HG02678 (cell line): ENCODE measurements at regions not wholly inside any gene's neighbourhood (a gene's known extent, or its start where the extent isn't known, plus 50 kb on each side); places are given as distances from the start of the nearest gene placed in this dataset.

ENCODE experiments used
- ATAC-seq: cut with Tn5 transposase; IDR thresholded peaks from one replicate; pipeline ENCODE4 v1.9.1; 2021; ENCODE audit warnings: mild to moderate bottlenecking, moderate library complexity; ENCODE audit not compliant: unreplicated experiment

DNA sequence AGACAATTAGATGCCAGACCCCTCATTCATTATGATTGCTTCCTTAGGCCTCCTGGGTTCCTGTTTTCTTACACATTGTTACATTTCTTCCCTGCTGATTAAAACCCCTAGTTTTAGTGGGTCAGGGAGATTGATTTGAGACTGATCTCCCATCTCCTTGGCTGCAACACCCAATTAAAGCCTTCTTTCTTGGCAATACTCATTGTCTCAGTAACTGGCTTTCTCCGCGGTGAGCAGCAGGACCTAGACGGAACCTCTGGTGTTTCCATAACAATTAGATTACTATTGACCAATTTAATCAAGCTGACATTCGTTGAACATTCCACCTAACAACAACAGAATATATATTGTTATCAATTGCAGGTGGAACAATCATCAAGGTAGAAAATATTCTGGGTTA lies 1676.4 kb upstream of the SLC39A10 start:
- ATAC-seq: no peak

DNA sequence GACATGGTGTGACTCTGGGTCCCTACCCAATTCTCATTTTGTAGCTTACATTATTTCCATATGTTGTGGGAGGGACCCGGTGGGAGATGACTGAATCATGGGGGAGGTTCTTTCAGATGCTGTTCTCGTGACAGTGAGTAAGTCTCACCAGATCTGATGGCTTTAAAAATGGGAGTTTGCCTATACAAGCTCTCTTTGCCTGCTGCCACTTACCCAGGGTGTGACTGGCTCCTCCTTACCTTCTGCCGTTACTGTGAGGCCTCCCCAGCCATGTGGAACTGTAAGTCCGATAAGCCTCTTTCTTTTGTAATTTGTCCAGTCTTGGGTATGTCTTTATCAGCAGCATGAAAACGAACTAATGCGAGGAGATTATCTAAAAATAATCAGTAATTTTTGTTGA lies 1683.2 kb upstream of the SLC39A10 start:
- no peak for ATAC-seq

DNA sequence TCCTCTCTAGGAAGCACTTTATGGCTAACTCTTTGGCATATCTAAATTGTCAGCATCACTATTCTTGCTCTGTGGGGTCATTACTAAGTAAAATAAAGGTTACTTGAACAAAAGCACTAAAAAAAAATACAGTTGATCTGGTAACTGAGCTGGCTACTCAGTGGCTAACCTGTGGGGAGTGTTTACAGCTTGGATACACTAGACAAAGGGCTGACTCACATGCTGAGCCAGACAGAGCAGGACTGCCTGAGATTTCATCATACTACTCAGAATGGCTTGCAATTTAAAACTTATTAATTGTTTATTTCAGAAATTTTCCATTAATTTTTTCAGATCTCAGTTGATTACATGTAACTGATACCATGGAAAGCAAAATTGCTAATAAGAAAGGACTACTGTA lies 1690.4 kb upstream of the SLC39A10 start:
- no peak for ATAC-seq

DNA sequence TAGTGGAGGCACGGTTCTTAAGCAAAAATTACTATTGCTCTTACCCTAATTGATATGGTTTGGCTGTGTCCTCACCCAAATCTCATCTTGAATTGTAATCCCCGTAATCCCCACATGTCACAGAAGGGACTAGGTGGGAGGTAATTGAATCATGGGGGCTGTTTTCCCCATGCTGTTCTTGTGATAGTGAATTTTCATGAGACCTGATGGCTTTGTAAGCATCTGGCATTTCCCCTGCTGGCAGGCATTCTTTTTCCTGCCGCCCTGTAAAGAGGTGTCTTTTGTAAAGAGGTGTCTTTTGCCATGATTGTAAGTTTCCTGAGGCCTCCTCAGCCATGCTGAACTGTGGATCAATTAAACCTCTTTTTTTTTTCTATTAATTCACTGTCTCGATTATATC lies 1691.8 kb upstream of the SLC39A10 start:
- ATAC-seq: no peak

DNA sequence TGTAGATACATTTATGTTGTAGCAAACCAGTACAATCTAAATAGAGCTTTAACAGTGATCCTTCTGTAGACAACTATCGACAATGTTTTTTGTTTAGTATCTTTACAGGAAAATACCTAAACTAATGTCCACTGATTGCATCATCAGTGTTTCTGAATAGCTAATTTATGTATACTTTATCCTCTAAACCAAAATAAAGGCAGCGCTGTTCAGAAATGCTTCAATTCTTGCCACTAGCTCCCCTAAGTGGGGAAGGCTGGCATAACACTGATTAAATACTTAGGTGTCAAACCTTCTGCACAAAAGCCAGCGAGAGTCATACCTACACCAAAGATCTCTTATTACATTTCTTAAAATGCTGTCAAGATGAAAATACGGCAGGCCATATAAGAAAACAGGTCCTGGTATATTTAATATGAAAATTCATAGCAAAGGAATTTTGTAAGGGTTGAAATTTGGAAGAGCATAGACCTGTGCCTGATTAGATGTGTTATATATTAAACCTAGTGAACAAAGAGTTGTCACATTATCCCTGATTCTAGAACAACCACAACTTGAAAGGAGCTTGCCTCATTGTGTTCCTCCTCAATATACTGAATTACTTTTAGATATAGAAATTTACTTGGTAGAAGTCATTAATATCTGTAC lies 1693.4 kb upstream of the SLC39A10 start:
- ATAC-seq: peak; percentile 63

DNA sequence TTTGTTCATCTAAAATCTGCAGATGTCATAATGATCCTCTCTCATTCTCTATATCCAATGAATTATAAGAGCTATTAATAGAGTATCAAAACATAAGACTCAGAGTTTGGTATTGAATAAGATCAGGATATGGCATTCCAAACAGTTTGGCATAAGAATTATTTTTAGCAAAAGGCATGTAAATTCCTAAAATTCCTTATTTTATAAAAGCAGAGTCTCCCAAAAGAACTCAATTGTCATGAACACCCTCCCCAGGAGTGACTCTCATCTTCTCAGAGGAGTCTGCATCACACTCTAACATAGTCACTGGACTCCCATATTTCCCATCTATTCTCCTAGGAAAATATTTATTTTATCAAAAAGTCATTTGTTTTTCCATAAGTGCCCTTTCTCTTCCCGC lies 1710.2 kb upstream of the SLC39A10 start:
- ATAC-seq: no peak

DNA sequence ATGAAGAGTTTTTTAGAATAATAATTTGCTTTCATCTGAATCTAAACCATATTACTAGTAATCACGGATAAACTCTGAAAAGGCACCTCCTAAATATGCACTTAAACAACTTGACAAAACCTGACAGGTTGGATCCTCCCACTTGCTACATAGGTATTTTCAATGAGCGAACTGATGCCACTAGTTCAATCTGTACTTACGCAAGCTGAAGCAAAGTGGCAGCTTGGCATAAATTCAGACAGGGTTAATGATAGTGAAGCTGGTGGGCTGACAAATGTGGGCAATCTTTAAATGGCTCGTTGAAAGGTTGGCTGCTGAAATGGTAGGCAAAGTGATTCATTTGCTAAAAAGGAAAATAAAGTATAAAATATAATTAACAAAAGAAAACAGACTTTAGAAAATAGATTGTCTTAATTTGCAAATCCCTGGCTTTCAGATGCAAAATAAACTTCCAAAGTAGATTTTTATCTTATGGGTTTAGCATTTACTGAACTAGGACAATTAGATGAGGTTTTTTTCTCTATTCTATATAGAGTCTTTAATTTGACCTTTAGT lies 1713.5 kb upstream of the SLC39A10 start:
- no peak for ATAC-seq

DNA sequence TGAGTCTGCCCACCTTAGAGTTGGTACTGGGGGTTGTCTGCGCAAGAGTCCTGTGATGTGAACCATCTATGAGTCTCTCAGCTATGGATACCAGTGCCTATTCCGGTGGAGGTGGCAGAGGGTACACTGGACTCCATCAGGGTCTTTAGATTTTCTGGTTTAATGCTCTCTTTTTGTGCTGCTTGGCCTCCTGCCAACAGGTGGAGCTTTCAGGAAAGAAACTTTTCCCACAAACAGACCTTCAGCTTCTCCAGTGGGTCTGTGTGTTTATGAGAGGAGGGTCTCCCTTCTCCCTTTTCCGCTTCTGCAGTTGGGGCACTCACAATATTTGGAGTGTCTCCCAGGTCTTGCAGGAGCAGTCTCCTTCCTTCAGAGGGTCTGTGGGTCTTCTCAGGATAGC lies 1721.9 kb upstream of the SLC39A10 start:
- ATAC-seq: no peak

DNA sequence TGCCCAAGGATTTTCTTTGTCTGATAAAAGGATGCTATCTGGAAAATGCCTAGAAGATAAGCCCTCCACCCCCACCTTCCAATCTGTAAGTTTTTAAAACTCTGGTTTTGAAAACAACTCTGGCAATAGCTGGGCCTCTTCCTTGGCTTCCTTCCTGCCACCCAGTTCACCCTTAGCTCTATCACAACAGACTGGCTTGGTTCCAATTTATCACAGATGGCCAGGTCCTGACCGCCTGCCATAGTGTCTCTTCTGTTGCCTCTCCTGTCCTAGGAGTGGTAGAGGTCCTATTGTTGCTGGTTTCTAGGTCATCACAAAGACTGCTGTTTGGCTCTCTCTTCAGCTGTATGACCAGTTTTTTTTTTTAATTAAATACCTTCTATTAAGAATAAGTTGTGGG lies 1727.9 kb upstream of the SLC39A10 start:
- no peak for ATAC-seq

DNA sequence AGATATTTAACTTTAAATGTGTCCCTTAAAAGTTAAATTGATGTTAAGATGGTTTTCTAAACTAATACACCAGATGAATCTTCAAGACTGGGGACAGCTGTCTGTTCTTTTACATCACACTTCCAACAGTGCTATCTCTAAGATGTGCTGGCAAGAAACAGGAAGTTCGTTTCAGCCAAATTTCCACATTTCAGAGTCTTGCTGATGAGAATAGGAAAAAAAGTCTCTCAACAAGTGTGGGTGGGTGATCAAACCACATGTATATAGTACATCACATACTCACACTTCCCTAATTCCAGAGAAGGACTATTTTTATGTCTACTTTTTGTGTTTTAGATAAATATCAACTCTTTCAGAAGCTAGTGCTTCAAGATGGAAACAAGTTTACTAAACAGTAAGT lies 1712.8 kb upstream of the TMEFF2 start:
- no peak for ATAC-seq

DNA sequence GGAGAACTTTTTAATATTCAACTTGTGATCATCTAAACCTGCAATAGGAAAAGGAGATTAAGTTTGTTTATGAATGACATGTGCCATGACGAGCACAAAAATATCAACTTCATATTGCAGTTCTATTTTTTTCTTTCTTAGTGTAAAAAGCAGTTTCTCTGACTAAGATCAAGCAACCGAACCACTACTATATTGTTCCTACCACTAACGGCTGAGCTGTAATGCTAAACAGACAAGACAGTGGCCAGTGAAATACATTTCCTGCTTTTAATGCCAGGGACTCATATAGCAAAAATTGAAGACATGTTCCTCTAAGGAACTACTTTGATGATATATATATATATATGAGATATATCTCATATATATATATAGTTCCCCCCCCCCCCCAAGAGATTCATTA lies 1705.6 kb upstream of the TMEFF2 start:
- ATAC-seq: no peak

DNA sequence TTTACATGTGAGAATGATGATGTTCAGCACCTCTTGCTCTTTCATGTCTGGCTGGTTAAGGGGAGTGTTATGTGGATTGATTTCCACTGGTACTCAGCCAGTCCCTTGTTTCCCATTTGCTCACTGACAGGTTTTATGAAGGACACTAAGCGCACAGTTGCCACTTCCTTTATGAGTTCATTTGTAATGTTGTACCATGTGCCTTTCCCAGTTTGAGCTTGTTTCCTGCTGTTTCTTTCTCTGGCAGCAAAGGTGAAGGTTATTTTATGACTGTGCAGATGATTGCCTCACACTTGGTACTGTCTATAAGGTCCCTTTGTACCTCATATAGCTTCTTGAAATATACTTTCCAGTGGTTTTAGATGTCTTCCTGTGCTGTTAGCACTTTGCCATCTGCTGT lies 1700.5 kb upstream of the TMEFF2 start:
- no peak for ATAC-seq

DNA sequence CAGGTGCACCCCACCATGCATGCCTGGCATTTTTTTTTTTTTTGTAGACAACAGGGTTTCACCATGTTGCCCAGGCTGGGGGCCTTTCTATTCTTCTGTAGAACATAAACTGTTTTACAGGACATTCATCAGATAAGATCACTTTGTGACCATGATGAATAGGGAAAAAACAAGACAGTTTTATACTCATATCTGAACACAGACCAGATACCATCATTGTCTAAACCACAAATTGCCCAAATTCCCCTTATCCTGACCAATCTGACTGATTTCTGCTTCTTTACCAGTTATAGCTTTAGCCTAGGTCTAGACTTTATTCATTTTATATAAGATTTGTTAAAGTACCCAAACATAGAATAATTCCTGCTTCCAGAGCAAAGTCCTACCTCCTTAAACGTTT lies 1699.3 kb upstream of the TMEFF2 start:
- ATAC-seq: no peak

DNA sequence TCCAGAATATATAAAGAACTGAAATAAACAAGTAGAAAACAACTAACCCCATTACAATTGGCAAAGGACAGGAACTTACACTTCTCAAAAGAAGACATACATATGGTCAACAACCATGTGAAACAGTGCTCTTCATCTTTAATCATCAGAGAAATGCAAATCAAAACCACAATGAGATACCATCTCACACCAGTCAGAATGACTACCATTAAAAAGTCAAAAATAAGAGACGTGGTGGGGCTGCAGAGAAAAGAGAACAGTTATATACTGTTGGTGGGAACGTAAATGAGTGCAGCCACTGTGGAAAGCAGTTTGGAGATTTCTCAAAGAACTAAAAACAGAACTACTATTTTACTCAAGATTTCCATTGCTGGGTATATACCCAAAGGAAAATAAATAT lies 1696.3 kb upstream of the TMEFF2 start:
- ATAC-seq: peak; percentile 49

DNA sequence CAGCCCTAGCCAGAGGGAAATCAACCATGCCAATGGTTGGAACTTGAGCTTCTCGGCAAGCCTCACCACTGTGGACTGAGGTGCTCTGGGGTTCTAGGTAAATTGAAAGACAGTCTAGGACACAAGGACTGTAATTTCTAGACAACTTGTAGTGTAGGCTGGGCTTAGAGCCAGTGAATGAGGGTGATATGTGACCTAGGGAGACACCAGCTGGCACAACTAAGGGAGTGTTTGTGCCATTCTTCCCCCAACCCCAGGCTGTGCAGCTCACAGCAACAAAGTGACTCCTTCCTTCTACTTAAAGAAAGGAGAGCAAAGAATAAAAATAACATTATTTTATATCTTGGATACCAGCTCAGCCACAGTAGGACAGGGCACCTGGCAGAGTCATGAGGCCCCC lies 1690.7 kb upstream of the TMEFF2 start:
- no peak for ATAC-seq

DNA sequence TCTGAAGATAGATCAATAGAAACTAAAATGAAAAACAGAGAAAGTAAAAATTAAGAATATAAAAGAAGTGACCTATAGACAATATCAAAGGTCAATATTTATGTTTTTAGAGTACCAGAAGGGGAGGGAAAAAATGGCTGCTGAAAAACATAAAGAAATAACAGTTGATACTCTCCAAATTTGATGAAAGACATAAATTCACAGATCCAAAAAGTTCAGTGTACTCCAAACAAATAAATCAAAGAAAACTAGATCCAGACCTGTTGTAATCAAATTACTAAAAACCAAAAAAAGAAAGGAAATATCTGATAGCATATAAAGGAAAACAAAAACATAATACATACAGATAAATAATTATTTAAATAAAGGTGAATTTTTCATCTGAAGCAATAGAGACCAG lies 1689.1 kb upstream of the TMEFF2 start:
- ATAC-seq: no peak

DNA sequence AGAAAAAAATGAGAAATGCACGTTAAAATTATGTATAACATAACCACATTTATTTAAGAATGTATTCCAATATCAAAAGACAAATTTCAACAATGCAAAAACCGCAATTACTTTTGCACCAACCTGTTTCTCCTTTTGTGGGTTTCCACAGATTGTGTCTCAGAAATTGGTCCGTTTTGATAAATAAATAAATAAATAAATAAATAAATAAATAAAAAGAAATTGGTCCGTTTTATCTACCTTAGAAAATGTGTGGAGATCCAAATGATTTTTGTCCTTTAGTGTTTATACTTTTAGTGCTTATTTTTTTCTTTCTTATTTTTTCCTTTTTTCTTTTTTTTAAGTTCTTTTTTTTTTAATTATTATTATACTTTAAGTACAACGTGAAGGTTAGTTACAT lies 1682.2 kb upstream of the TMEFF2 start:
- no peak for ATAC-seq

DNA sequence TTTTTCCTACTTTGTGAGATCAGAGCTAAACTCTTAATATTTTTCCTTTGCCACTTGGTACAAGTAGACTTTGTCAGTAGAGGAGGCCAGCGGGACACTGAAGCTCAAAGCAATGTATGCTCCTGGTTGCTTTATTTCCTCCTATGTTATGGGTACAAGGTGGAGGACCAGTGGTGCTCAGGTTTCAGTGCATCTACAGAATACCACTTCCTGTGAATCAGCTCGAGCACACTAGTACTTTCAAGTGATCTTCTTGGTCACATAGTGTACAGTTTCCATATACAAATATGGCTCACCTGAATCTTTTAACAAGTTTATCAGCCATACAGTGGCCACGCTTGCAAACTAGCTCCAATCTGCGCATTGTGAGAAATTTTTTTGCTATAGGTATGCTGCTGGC lies 1674.8 kb upstream of the TMEFF2 start:
- ATAC-seq: no peak

DNA sequence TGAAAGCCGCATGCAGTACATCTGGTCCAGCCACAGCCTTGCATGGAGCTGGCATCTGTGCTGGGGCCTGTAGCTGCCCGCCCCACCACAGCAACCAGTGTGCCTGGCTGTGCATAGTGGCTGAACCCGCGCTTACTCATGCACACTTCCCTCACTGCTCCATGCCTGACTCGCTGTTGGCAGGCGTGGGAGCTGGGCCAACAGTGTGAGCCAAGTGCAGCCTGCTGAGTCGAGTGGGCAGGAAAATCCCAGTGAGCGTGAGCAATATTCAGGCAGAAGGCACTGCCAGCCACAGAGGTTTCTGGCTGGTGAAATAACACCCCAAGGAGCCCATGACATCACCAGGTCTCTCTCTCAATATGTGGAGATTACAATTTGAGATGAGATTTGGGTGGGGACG lies 1674.1 kb upstream of the TMEFF2 start:
- ATAC-seq: no peak

DNA sequence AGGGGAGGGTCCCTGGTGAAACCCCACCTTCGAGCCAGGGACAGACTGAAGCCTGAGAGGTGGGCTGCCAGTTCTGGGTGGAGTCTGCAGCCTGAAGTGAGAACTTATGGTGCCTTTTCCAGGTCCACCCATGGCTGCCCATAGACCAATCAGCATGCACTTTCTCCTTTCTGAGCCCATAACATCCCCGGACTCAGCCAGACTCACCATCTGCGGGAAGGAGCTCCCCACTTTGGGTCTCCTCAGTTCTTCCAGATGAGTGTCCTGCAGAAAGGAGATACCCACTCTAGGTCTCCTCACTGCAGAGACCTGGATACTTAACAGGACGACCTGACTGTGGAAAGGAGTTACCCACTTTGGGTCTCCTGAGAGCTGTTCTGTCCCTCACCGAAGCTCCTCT lies 1673.4 kb upstream of the TMEFF2 start:
- no peak for ATAC-seq

DNA sequence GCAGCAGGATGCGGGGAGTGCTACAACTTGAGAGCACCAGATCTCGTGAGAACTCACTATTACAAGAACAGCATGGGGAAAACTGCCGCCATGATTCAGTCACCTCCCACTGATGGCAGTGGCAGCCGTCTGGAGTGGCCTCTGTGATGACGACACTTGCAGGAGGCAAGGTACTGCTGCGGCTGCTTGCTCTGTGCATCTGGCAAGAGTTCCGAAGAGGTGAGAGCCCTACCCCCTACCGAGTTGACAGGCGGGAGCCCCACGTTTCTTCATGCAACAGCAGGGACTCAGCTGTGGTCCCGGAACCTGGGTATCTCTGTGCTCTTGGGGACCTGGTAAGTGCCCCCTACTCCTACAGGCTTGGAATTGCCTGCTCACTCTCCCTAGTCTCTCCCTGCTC lies 1672.7 kb upstream of the TMEFF2 start:
- ATAC-seq: no peak

DNA sequence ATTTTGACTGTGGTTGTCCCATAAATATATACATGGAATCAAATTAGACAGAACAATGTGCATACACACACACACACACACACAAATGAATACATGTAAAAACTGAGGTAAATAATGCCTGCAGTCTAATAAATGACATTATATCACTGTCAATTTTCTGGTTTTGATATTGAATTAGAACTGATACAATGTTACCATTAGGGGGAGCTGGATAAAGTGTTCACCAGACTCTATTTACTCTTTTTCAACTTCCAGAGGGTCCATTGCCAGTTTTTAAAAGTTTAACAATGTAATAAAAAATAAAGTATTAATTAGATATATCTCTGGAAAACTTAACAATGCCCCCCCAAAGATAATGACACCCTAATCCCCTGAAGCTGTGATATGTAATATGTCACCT lies 1666.8 kb upstream of the TMEFF2 start:
- ATAC-seq: no peak

DNA sequence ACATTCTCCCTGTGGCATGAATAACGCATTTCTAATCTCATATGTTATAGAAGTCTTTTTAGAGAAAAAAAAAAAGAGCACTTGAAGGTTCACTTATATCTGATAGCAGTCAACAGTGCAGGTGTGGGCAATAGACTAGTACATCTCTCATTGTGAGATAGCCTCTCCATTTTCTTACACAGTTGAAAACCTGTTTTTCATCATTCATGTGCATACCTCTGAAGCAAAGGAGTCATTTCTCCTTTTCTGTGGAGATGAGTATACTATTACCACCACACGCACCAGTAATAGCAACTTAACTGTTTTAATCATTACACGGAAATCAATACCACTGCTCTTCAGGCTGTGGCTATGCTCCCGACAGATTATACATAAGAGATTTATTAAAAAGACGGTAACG lies 1653.3 kb upstream of the TMEFF2 start:
- no peak for ATAC-seq
